ENCODE measurements at regions not wholly inside any gene's neighbourhood (a gene's known extent, or its start where the extent isn't known, plus 50 kb on each side); places are given as distances from the start of the nearest gene placed in this dataset.

DNA sequence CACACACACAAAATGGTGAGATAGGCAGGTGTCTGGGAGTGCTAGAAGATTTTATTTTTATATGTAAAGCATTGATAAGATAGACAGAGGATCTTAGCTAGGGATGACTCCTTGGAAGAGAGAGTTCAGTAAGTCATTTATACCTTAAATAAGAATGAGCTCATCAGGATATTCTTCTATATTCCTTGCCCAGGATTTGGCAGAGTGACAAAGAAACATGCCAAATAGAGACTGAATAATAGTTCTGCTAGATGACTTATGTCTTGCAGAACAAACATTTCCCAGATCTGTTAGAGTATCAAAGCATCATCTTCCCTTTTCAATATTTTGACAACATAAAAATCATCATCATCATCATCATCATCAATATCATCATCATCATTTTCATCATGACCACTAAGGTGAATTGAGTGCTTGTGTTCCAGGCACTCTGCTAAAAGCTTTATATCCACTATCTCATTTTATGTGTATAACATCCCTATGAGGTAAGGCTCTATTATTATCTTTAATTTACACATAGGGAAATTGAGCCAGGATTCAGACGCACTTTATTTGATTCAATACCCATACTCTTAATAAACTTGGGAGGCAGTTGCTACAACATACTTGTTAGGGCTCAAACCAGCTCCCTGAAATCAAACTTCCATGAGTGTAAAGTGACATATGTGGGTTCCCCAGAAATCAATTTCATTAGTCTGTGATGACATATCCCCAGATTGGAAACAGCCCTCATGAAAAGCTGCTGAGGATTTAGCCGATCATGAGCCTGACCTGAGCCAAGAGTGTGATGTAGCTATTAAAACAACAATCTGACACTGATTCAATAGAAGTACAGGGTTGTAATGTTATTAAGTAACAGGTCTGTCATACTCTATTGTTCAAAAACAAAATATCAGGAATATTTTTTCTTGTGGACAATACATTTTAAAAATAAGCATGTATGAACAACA is 176.3 kb upstream of the SEMA6A start:
- TF ChIP-seq CTCF (IDR thresholded peaks at IDR 0.05) (no peak), POLR2A (IDR thresholded peaks at IDR 0.05) (no peak)
